H9 (cell line): ENCODE measurements at regions not wholly inside any gene's neighbourhood (a gene's known extent, or its start where the extent isn't known, plus 50 kb on each side); places are given as distances from the start of the nearest gene placed in this dataset.

Experiments
- DNase-seq: peaks from one replicate; pipeline ENCODE4 v3.0.0-alpha.2; 2017
- H2AFZ ChIP-seq: one replicate; pipeline ENCODE4 v1.6.1; 2013; ENCODE audit warnings: mild to moderate bottlenecking, low read length, control low read depth, moderate library complexity
- H2AK5ac ChIP-seq: 2 replicates; pipeline ENCODE4 v1.6.1; 2013; ENCODE audit warnings: low read length, control low read depth, mixed read lengths; ENCODE audit not compliant: insufficient read length
- H2BK120ac ChIP-seq: one replicate; pipeline ENCODE4 v1.6.1; 2013; ENCODE audit warnings: low read depth, mild to moderate bottlenecking, low read length, control low read depth, inconsistent platforms; ENCODE audit not compliant: poor library complexity, severe bottlenecking
- H2BK12ac ChIP-seq: 2 replicates; pipeline ENCODE4 v1.6.1; 2013; ENCODE audit warnings: low read length, control low read depth, mixed read lengths, low read depth; ENCODE audit not compliant: insufficient read length
- H2BK15ac ChIP-seq: 2 replicates; pipeline ENCODE4 v1.6.1; 2013; ENCODE audit warnings: low read depth, low read length, control low read depth
- H2BK20ac ChIP-seq: one replicate; pipeline ENCODE4 v1.6.1; 2013; ENCODE audit warnings: low read depth, mild to moderate bottlenecking, low read length, control low read depth, inconsistent platforms; ENCODE audit not compliant: poor library complexity, severe bottlenecking
- H2BK5ac ChIP-seq: 2 replicates; pipeline ENCODE4 v1.6.1; 2013; ENCODE audit warnings: low read length, control low read depth, mixed read lengths; ENCODE audit not compliant: insufficient read length
- H3K14ac ChIP-seq: 2 replicates; pipeline ENCODE4 v1.6.1; 2013; ENCODE audit warnings: low read length, control low read depth; ENCODE audit not compliant: insufficient read depth
- H3K18ac ChIP-seq: 2 replicates; pipeline ENCODE4 v1.6.1; 2013; ENCODE audit warnings: low read depth, mild to moderate bottlenecking, mixed read lengths, low read length, control low read depth; ENCODE audit not compliant: insufficient read length
- H3K23ac ChIP-seq: 2 replicates; pipeline ENCODE4 v1.6.1; 2013; ENCODE audit warnings: low read length, control low read depth, mixed read lengths, low read depth; ENCODE audit not compliant: insufficient read length
- H3K23me2 ChIP-seq: 2 replicates; pipeline ENCODE4 v1.6.1; 2013; ENCODE audit warnings: low read depth, mild to moderate bottlenecking, mixed read lengths, low read length, control low read depth; ENCODE audit not compliant: insufficient read length, poor library complexity, severe bottlenecking
- H3K27ac ChIP-seq: 2 replicates; pipeline ENCODE4 v1.5.1; 2013; ENCODE audit warnings: low read length, control low read depth, mixed read lengths, low read depth; ENCODE audit not compliant: insufficient read length
- H3K27me3 ChIP-seq: 2 replicates; pipeline ENCODE4 v1.6.1; 2013; ENCODE audit warnings: low read length, control low read depth, inconsistent platforms; ENCODE audit not compliant: insufficient read depth
- H3K4ac ChIP-seq: 2 replicates; pipeline ENCODE4 v1.6.1; 2013; ENCODE audit warnings: low read depth, mild to moderate bottlenecking, control low read depth, inconsistent platforms, low read length, moderate library complexity
- H3K4me1 ChIP-seq: 2 replicates; pipeline ENCODE4 v1.6.1; 2013; ENCODE audit warnings: low read length, control low read depth, inconsistent platforms; ENCODE audit not compliant: insufficient read depth
- H3K4me2 ChIP-seq: 2 replicates; pipeline ENCODE4 v1.6.1; 2013; ENCODE audit warnings: low read length, control low read depth, mixed read lengths; ENCODE audit not compliant: insufficient read length, insufficient read depth
- H3K56ac ChIP-seq: 2 replicates; pipeline ENCODE4 v1.6.1; 2013; ENCODE audit warnings: low read depth, mild to moderate bottlenecking, mixed read lengths, low read length, control low read depth; ENCODE audit not compliant: insufficient read length
- H3K79me1 ChIP-seq: 2 replicates; pipeline ENCODE4 v1.6.1; 2013; ENCODE audit warnings: low read depth, mild to moderate bottlenecking, moderate library complexity, low read length, control low read depth, inconsistent platforms; ENCODE audit not compliant: insufficient read depth, poor library complexity, severe bottlenecking
- H3K79me2 ChIP-seq: 2 replicates; pipeline ENCODE4 v1.6.1; 2013; ENCODE audit warnings: low read length, control low read depth, inconsistent platforms; ENCODE audit not compliant: insufficient read depth
- H3K9ac ChIP-seq: 2 replicates; pipeline ENCODE4 v1.6.1; 2013; ENCODE audit warnings: low read length, control low read depth, mixed read lengths; ENCODE audit not compliant: insufficient read length; ENCODE audit errors: extremely low read depth
- H3K9me3 ChIP-seq: one replicate; pipeline ENCODE4 v1.6.1; 2013; ENCODE audit warnings: low read depth, low read length, inconsistent platforms; ENCODE audit not compliant: control insufficient read depth
- H3T11ph ChIP-seq: one replicate; pipeline ENCODE4 v1.6.1; 2013; ENCODE audit warnings: mild to moderate bottlenecking, low read length, control low read depth, inconsistent platforms
- H4K20me1 ChIP-seq: one replicate; pipeline ENCODE4 v1.6.1; 2013; ENCODE audit not compliant: control insufficient read depth, insufficient read length, insufficient read depth
- H4K5ac ChIP-seq: 2 replicates; pipeline ENCODE4 v1.6.1; 2013; ENCODE audit warnings: low read depth, mild to moderate bottlenecking, mixed read lengths, low read length, control low read depth; ENCODE audit not compliant: insufficient read length
- H4K8ac ChIP-seq: replicated peaks from 2 replicates; pipeline ENCODE4 v1.6.1; 2013; ENCODE audit warnings: low read length, control low read depth, mixed read lengths, low read depth; ENCODE audit not compliant: insufficient read length
- H4K91ac ChIP-seq: 2 replicates; pipeline ENCODE4 v1.6.1; 2013; ENCODE audit warnings: low read depth, mild to moderate bottlenecking, moderate library complexity, mixed read lengths, low read length, control low read depth; ENCODE audit not compliant: insufficient read length
- H3K27ac Mint-ChIP-seq, 3 experiments: 2 replicates in 2 of 3; 3 replicates in 1 of 3; pipeline ENCODE4 v1.8.0; 2020 to 2021; ENCODE audit warnings: mixed read lengths in 3 of 3, mild to moderate bottlenecking in 1 of 3, moderate library complexity in 1 of 3
- H3K27me3 Mint-ChIP-seq: 2 replicates; pipeline ENCODE4 v1.8.0; 2021; ENCODE audit warnings: low read depth, mild to moderate bottlenecking, moderate library complexity, mixed read lengths
- H3K36me3 Mint-ChIP-seq, 3 experiments: 2 replicates in 2 of 3; 3 replicates in 1 of 3; pipeline ENCODE4 v1.8.0; 2020 to 2021; ENCODE audit warnings: low read depth in 3 of 3, mixed read lengths in 3 of 3; ENCODE audit not compliant: insufficient read depth in 1 of 3
- H3K4me1 Mint-ChIP-seq, 2 experiments: 2 replicates each; pipeline ENCODE4 v1.8.0; 2020; ENCODE audit warnings: mixed read lengths in 2 of 2
- H3K4me3 Mint-ChIP-seq, 2 experiments: 2 replicates in 1 of 2; 3 replicates in 1 of 2; pipeline ENCODE4 v1.8.0; 2020 to 2021; ENCODE audit warnings: mild to moderate bottlenecking in 2 of 2, mixed read lengths in 2 of 2, moderate library complexity in 1 of 2
- H3K9me3 Mint-ChIP-seq, 2 experiments: 2 replicates in 1 of 2; 3 replicates in 1 of 2; pipeline ENCODE4 v1.8.0; 2020; ENCODE audit warnings: mild to moderate bottlenecking in 2 of 2, mixed read lengths in 2 of 2, moderate library complexity in 1 of 2
- WGBS: extraction: QIAGEN DNeasy Blood & Tissue Kit; methylation state at CpG from one replicate; pipeline ENCODE4 v1.1.7; 2013; ENCODE audit warnings: missing lambda C conversion rate, low lambda C conversion rate, mixed read lengths; ENCODE audit not compliant: insufficient read length; ENCODE audit errors: extremely low coverage; 5-methylcytosine and 5-hydroxymethylcytosine counted together
- TF ChIP-seq, protein P1 (sequence below): fragments of 200-600 bp; sonication (generic); conservative IDR thresholded peaks from 3 replicates; pipeline ENCODE4 v1.8.0; 2021; ENCODE audit warnings: antibody characterized with exemption, mild to moderate bottlenecking

DNA sequence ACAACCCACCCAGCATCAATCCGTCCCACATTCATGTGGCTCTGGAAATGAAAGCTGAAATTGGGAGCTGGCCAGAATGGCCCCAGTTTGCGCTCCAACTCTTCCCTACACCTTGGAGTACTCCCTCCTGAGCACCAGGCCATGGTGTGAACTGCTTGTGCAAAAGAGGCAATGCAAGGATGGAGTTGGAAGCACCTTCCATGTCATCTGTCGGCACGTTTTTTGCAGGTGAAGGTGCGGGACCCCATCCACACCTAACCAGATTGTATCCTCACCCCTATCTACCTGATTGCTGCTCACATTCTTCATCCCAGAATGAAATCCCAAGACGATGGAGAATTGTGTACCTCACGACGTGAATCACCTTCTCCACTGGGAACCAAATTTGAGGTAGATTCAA, 136.6 kb upstream of the WSB1 start:
- H4K8ac ChIP-seq, result no peak overlapping the region
- no peak overlapping the region for H2BK5ac ChIP-seq
- H2BK120ac ChIP-seq, result no peak overlapping the region
- no peak overlapping the region for H2AK5ac ChIP-seq
- TF ChIP-seq, protein P1, sequence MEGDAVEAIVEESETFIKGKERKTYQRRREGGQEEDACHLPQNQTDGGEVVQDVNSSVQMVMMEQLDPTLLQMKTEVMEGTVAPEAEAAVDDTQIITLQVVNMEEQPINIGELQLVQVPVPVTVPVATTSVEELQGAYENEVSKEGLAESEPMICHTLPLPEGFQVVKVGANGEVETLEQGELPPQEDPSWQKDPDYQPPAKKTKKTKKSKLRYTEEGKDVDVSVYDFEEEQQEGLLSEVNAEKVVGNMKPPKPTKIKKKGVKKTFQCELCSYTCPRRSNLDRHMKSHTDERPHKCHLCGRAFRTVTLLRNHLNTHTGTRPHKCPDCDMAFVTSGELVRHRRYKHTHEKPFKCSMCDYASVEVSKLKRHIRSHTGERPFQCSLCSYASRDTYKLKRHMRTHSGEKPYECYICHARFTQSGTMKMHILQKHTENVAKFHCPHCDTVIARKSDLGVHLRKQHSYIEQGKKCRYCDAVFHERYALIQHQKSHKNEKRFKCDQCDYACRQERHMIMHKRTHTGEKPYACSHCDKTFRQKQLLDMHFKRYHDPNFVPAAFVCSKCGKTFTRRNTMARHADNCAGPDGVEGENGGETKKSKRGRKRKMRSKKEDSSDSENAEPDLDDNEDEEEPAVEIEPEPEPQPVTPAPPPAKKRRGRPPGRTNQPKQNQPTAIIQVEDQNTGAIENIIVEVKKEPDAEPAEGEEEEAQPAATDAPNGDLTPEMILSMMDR, result no peak
- Mint-ChIP-seq H3K4me1 (no peaks in the 10 kb centered on the region), H3K27me3 (peaks cover 5% of the 10 kb centered on the region; the same call in 1 of the 2 replicates), H3K36me3 (peaks cover 0 to 27% (median 6%) of the 10 kb centered on the region in 3 experiments; a peak in 4 of 7 replicates), H3K4me3 (no peak overlapping the region), H3K9me3 (peaks cover 76 to 79% of the 10 kb centered on the region in 2 experiments), H3K27ac (no peak overlapping the region)
- no peak overlapping the region for H2AFZ ChIP-seq
- DNase-seq, result no peak
- H3K4me2 ChIP-seq, result no peak overlapping the region
- H3K9ac ChIP-seq, result no peak overlapping the region
- no peak overlapping the region for H3T11ph ChIP-seq
- no peaks in the 10 kb centered on the region for H3K23me2 ChIP-seq
- no peak overlapping the region for H2BK12ac ChIP-seq
- H2BK15ac ChIP-seq, result no peak overlapping the region
- H3K9me3 ChIP-seq, result peaks cover 76% of the 10 kb centered on the region
- H3K4me1 ChIP-seq, result no peaks in the 10 kb centered on the region
- H2BK20ac ChIP-seq, result no peak overlapping the region
- H3K56ac ChIP-seq, result no peak overlapping the region
- no peak overlapping the region for H3K27ac ChIP-seq
- no peak overlapping the region for H3K14ac ChIP-seq
- H3K79me1 ChIP-seq, result peaks cover 2% of the 10 kb centered on the region
- no peak overlapping the region for H3K23ac ChIP-seq
- no peak overlapping the region for H4K91ac ChIP-seq
- no peaks in the 10 kb centered on the region for H3K27me3 ChIP-seq
- H3K4ac ChIP-seq, result no peak overlapping the region
- no CpG with 5 or more reads among the region's 8 CpGs for WGBS
- H3K79me2 ChIP-seq, result no peaks in the 10 kb centered on the region
- H4K5ac ChIP-seq, result no peak overlapping the region
- no peaks in the 10 kb centered on the region for H4K20me1 ChIP-seq
- H3K18ac ChIP-seq, result no peak overlapping the region
